ENCODE measurements at regions not wholly inside any gene's neighbourhood (a gene's known extent, or its start where the extent isn't known, plus 50 kb on each side); places are given as distances from the start of the nearest gene placed in this dataset.

DNA sequence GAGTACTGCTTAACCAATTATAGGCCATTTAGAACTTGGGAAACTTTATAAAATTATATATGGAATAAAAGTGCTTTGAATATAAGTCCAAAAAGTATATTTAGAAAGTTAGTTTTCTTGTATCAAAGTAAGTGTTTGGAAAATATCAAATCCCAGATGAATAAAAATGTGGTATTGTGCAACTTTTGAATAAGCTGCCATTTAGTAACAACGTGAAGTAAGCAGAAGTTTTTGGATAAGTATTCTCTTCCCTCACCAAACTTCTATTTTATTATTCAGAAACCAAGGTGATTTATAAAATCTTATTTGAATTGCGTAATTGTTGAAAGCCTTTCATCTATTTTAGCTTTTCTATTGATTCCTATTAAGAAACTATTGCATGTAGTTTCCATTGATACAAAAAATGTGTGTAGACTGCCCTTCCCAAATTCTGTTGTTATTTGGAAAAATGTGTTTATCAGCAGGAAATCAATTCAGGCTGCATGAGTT is 806.2 kb downstream of the NSUN3 start:
- TF ChIP-seq CTCF (IDR thresholded peaks at IDR 0.05; ENCODE audit: low read depth, low read length, poor library complexity, severe bottlenecking) (no peak), EZH2phosphoT487 (IDR thresholded peaks at IDR 0.05; ENCODE audit: borderline replicate concordance, low read length) (no peak)

All from DOHH2 (cell line).